Calu3 (cell line): ENCODE measurements at regions not wholly inside any gene's neighbourhood (a gene's known extent, or its start where the extent isn't known, plus 50 kb on each side); places are given as distances from the start of the nearest gene placed in this dataset.

Experiments used
- BruUV-seq: library from RNA; stranded (reverse); fragments of 400-500 nt; replicated peaks from 2 replicates; lab custom pipeline; 2021; lab: Mats Ljungman, UMichigan
- CTCF ChIA-PET: fragments of 300-600 bp; sonication (Branson Sonifier 250); formaldehyde crosslinking; loops from one replicate; lab custom pipeline; 2022; ENCODE audit warnings: antibody characterized with exemption; lab: Charles Lee
- DNase-seq: peaks from one replicate; pipeline ENCODE4 v3.0.0; 2022
- H3K27ac Mint-ChIP-seq: one replicate; pipeline ENCODE4 v1.8.0; 2022; ENCODE audit warnings: mixed read lengths; ENCODE audit not compliant: unreplicated experiment
- H3K27me3 Mint-ChIP-seq: one replicate; pipeline ENCODE4 v1.8.0; 2022; ENCODE audit warnings: mixed read lengths; ENCODE audit not compliant: unreplicated experiment
- H3K36me3 Mint-ChIP-seq: one replicate; pipeline ENCODE4 v1.8.0; 2022; ENCODE audit warnings: mild to moderate bottlenecking, moderate library complexity, mixed read lengths; ENCODE audit not compliant: insufficient read depth, unreplicated experiment
- H3K4me1 Mint-ChIP-seq: one replicate; pipeline ENCODE4 v1.8.0; 2022; ENCODE audit warnings: mild to moderate bottlenecking, low read depth, mixed read lengths; ENCODE audit not compliant: unreplicated experiment
- H3K4me3 Mint-ChIP-seq: one replicate; pipeline ENCODE4 v1.8.0; 2022; ENCODE audit warnings: mild to moderate bottlenecking, low read depth, moderate library complexity, mixed read lengths; ENCODE audit not compliant: unreplicated experiment
- H3K9me3 Mint-ChIP-seq: one replicate; pipeline ENCODE4 v1.8.0; 2022; ENCODE audit warnings: low read depth, mixed read lengths; ENCODE audit not compliant: unreplicated experiment
- intact Hi-C: fragments of 100-400 bp; cut with micrococcal nuclease; formaldehyde crosslinking; loops from one replicate; pipeline ENCODE4 v1.10.0; 2022; ENCODE audit not compliant: unreplicated experiment
- TF ChIP-seq, protein P1 (sequence below): fragments of 200-600 bp; IDR thresholded peaks from one replicate; pipeline ENCODE4 v1.8.0; 2022; ENCODE audit warnings: antibody characterized with exemption; ENCODE audit not compliant: unreplicated experiment

DNA sequence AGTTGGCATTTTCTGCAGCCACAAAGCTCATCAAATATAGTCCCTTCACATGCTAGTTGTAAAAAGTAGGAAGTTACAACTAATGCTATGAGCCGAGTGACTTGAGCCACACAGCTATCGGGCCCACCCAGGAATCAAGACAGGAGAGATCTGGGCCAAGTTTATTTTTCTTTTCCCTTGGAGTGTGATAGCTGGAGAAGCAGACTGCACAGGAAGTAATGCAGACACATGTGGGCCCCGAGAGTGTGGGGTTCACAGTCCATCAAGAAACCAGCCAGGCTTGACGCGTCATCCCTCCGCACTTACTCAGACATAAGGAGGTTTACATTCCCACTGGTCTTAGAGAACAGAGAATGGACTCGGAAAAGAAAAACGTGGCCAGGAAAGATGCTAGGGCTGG is 403.1 kb upstream of the CDH11 start:
- no peaks in the 10 kb centered on the region for H3K4me1 Mint-ChIP-seq
- no peaks in the 10 kb centered on the region for H3K36me3 Mint-ChIP-seq
- TF ChIP-seq, protein P1, sequence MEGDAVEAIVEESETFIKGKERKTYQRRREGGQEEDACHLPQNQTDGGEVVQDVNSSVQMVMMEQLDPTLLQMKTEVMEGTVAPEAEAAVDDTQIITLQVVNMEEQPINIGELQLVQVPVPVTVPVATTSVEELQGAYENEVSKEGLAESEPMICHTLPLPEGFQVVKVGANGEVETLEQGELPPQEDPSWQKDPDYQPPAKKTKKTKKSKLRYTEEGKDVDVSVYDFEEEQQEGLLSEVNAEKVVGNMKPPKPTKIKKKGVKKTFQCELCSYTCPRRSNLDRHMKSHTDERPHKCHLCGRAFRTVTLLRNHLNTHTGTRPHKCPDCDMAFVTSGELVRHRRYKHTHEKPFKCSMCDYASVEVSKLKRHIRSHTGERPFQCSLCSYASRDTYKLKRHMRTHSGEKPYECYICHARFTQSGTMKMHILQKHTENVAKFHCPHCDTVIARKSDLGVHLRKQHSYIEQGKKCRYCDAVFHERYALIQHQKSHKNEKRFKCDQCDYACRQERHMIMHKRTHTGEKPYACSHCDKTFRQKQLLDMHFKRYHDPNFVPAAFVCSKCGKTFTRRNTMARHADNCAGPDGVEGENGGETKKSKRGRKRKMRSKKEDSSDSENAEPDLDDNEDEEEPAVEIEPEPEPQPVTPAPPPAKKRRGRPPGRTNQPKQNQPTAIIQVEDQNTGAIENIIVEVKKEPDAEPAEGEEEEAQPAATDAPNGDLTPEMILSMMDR: no peak
- H3K9me3 Mint-ChIP-seq: peaks cover 13% of the 10 kb centered on the region
- no peak overlapping the region for H3K4me3 Mint-ChIP-seq
- no TSS peak for BruUV-seq
- no peaks in the 10 kb centered on the region for H3K27me3 Mint-ChIP-seq
- DNase-seq: no peak
- intact Hi-C loops: no loop called here
- H3K27ac Mint-ChIP-seq: no peak overlapping the region
- CTCF ChIA-PET: no interaction called here

DNA sequence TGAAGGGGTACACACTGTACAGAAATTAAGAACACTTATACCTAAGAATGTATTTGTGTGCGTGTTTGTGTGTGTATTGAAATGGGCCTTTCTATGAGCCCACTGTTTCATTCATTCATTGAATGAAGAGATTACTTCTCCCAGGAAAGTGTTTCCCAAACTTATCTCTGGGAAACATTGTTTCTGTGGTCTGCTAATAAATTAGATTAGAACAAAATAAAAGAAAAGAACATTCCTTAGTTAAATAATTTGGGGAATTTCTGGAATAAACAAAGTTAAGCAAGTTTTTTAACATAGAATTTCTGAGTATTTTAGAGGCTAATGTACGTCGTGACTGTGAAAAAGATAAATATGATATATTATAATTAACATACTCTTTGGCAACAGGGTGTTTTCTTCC is 402.4 kb upstream of the CDH11 start:
- TF ChIP-seq, protein P1: no peak
- Mint-ChIP-seq H3K4me3 (no peak overlapping the region), H3K4me1 (no peaks in the 10 kb centered on the region), H3K36me3 (no peaks in the 10 kb centered on the region), H3K9me3 (peaks cover 16% of the 10 kb centered on the region), H3K27ac (no peak overlapping the region), H3K27me3 (no peaks in the 10 kb centered on the region)
- no peak for DNase-seq
- intact Hi-C loops: no loop called here
- no TSS peak for BruUV-seq
- CTCF ChIA-PET: interaction anchor here (0.5 kb wide), 1 partner anchor 1012 kb away, joined by 4 read pairs; no protein-coding TSS in a partner anchor

DNA sequence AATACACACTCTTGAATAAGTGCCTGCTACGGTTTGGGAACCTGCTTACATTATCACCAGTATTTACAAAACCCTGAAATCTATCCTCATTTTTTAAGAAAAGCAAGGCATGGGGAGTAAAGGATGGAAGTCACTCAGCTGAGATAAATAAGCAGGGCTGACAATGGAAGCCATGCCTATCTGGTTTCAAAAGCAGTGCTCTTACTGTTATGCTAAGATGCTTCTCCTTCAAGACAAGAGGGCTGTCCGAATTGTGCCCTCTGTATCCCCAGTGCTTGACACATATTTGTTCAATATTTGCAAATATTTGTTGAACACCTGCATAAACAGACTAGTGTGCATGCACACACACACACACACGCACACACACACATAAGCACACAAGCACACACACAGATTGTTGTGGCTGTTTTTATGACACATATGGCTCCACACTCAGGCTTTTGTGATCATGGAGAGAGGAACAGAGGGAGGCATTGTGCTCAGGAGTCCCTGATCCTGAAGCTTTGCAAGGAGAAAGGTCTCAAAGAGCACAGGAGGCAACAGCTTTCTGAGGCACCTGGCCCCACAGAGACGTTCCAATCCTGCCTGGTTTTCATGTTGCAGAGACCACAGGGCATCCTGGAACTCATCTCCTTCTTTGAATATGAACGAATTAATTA is 401.6 kb upstream of the CDH11 start:
- no TSS peak for BruUV-seq
- Mint-ChIP-seq H3K4me3 (no peak overlapping the region), H3K9me3 (peaks cover 16% of the 10 kb centered on the region), H3K4me1 (no peaks in the 10 kb centered on the region), H3K36me3 (no peaks in the 10 kb centered on the region), H3K27me3 (no peaks in the 10 kb centered on the region), H3K27ac (no peak overlapping the region)
- DNase-seq: no peak
- CTCF ChIA-PET: no interaction called here
- TF ChIP-seq, protein P1: no peak
- intact Hi-C loops: no loop called here

DNA sequence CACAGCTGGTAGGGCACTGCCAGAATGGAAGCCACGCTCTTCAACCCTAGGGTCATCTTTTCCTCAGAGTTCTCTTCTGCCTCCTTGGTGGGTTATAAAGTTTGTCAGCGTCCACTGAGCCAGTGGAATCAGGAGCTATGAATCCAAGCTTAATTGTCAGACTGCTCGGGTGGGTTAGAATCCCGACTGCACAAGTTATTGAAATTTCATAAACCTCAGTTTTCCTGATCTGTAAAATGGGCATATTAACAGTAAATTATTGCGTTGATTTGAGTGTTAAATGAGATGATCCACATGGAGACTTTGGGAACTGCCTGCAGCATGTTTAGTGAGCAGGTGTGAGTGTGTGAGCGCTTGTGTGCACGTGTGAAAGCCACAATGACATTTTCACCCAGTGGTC is 400.5 kb upstream of the CDH11 start:
- intact Hi-C loops: no loop called here
- Mint-ChIP-seq H3K27me3 (no peaks in the 10 kb centered on the region), H3K36me3 (no peaks in the 10 kb centered on the region), H3K27ac (no peak overlapping the region), H3K9me3 (peaks cover 13% of the 10 kb centered on the region), H3K4me1 (no peaks in the 10 kb centered on the region), H3K4me3 (no peak overlapping the region)
- TF ChIP-seq, protein P1: no peak
- no TSS peak for BruUV-seq
- CTCF ChIA-PET: no interaction called here
- no peak for DNase-seq
